Activated naive CD4-positive, alpha-beta T cell treated with anti-CD3 and anti-CD28 coated beads, Interleukin-2, amount 50 U/mL, for 24 hours (primary cell): ENCODE measurements at regions not wholly inside any gene's neighbourhood (a gene's known extent, or its start where the extent isn't known, plus 50 kb on each side); places are given as distances from the start of the nearest gene placed in this dataset.

Source experiments
- H3K27ac Mint-ChIP-seq: one replicate; pipeline ENCODE4 v1.8.0; 2021; ENCODE audit warnings: mild to moderate bottlenecking, mixed read lengths
- H3K27me3 Mint-ChIP-seq: one replicate; pipeline ENCODE4 v1.8.0; 2021; ENCODE audit warnings: mixed read lengths
- H3K36me3 Mint-ChIP-seq: one replicate; pipeline ENCODE4 v1.8.0; 2021; ENCODE audit warnings: mixed read lengths
- H3K4me1 Mint-ChIP-seq: one replicate; pipeline ENCODE4 v1.8.0; 2021; ENCODE audit warnings: mixed read lengths
- H3K4me3 Mint-ChIP-seq: one replicate; pipeline ENCODE4 v1.8.0; 2021; ENCODE audit warnings: mild to moderate bottlenecking, mixed read lengths
- H3K9me3 Mint-ChIP-seq: one replicate; pipeline ENCODE4 v1.8.0; 2021; ENCODE audit warnings: mixed read lengths

GRCh38 chr4:145324161-145324560, 143.8 kb upstream of the OTUD4 start:
- Mint-ChIP-seq H3K4me1 (no peaks in the 10 kb centered on the region), H3K4me3 (no peak overlapping the region), H3K9me3 (peaks cover 5% of the 10 kb centered on the region), H3K27ac (no peak overlapping the region), H3K27me3 (peaks cover 7% of the 10 kb centered on the region), H3K36me3 (no peaks in the 10 kb centered on the region)

- H3K36me3 Mint-ChIP-seq, result no peaks in the 10 kb centered on the region
- no peak overlapping the region for H3K27ac Mint-ChIP-seq
- peaks cover 4% of the 10 kb centered on the region for H3K27me3 Mint-ChIP-seq
- H3K4me1 Mint-ChIP-seq, result no peaks in the 10 kb centered on the region
- H3K9me3 Mint-ChIP-seq, result no peaks in the 10 kb centered on the region
- H3K4me3 Mint-ChIP-seq, result no peak overlapping the region
Observed at GRCh38 chr4:145320294-145320693, 139.9 kb upstream of the OTUD4 start.

GRCh38 chr4:145319751-145320150, 139.4 kb upstream of the OTUD4 start:
- Mint-ChIP-seq H3K4me1 (no peaks in the 10 kb centered on the region), H3K4me3 (no peak overlapping the region), H3K27me3 (peaks cover 4% of the 10 kb centered on the region), H3K36me3 (no peaks in the 10 kb centered on the region), H3K9me3 (no peaks in the 10 kb centered on the region), H3K27ac (no peak overlapping the region)

DNA sequence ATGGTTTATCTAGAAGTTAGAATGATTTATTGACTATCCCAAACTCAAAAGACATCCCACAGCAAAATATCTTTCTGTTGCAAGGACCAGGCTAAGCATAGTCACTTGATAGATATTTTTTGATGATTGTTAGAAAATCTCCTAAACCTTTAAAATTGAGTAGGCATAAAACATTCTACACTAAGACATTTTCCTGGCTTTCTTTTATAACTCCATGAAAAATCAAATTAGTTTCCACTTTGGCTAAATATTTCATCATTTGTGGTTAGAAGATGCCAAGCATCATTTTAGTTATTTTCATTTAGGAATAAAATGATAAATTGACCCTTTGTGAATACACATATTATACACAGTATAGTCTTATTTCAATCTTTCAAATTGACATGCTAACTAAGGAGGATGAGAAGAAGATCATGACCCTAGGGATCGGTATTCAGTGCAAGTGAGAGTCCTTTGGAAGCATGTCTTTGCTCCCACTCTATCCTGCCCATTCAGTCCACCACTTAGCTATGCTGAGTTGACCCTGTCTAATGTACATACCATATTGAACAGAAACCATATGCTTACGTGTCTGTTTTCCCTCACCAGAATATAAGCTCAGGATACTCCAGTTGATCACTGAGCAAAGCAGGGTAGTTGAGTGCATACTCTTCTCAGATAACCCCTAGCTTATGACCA, 136.6 kb upstream of the OTUD4 start:
- Mint-ChIP-seq H3K4me1 (no peaks in the 10 kb centered on the region), H3K27me3 (peaks cover 4% of the 10 kb centered on the region), H3K36me3 (no peaks in the 10 kb centered on the region), H3K9me3 (no peaks in the 10 kb centered on the region), H3K27ac (no peak overlapping the region), H3K4me3 (no peak overlapping the region)

DNA sequence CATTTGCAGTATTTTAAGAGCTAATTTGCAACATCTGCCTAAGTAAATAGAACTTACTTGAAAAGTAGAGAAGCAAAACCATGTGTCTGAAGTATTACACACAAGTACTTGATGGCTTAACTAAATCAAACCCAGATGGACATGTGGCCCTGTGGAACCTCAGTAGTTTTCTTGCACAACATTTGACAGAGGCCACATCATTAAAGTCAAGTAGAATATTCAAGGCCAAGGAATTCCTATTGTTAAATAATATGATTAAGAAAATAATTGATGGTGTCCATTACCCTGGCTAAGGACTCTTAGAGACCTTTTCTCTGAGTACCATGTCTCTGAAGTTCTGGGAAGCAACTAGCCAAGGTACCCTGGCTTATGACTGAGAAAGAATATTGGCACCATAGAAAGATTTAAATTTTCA, 135.4 kb upstream of the OTUD4 start:
- no peak overlapping the region for H3K4me3 Mint-ChIP-seq

DNA sequence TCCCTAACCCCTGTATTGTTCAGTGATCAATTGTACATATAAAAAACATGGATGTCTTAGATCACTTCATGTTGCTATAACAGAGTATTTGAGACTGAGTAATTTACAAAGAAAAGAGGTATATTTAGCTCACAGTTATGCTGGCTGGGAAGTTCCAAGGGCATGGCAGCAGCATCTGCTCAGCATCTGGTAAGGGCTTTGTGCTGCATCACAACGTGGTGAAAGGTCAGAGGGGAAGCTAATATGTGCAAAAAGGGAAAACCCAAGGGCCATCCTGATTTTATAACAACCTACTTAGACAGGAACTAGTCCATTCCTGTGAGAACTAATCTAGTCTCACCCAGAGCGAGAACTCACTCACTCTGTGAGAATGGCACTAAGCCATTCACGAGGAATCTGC, 128.2 kb upstream of the OTUD4 start:
- Mint-ChIP-seq H3K27me3 (peaks cover 6% of the 10 kb centered on the region), H3K27ac (no peak overlapping the region), H3K4me3 (no peak overlapping the region)

More for the DNA sequence above, 135.4 kb upstream of the OTUD4 start:
- H3K36me3 Mint-ChIP-seq, result no peaks in the 10 kb centered on the region
- peaks cover 4% of the 10 kb centered on the region for H3K27me3 Mint-ChIP-seq
- H3K27ac Mint-ChIP-seq, result no peak overlapping the region
- peaks cover 4% of the 10 kb centered on the region for H3K4me1 Mint-ChIP-seq
- no peaks in the 10 kb centered on the region for H3K9me3 Mint-ChIP-seq

GRCh38 chr4:145307763-145308430, 127.5 kb upstream of the OTUD4 start:
- H3K9me3 Mint-ChIP-seq, result peaks cover 4% of the 10 kb centered on the region
- H3K27ac Mint-ChIP-seq, result no peak overlapping the region
- peaks cover 28% of the 10 kb centered on the region for H3K4me1 Mint-ChIP-seq
- H3K36me3 Mint-ChIP-seq, result no peaks in the 10 kb centered on the region
- no peak overlapping the region for H3K4me3 Mint-ChIP-seq
- H3K27me3 Mint-ChIP-seq, result peaks cover 6% of the 10 kb centered on the region

More for the DNA sequence above, 128.2 kb upstream of the OTUD4 start:
- Mint-ChIP-seq H3K9me3 (peaks cover 4% of the 10 kb centered on the region), H3K36me3 (no peaks in the 10 kb centered on the region), H3K4me1 (peaks cover 28% of the 10 kb centered on the region)

DNA sequence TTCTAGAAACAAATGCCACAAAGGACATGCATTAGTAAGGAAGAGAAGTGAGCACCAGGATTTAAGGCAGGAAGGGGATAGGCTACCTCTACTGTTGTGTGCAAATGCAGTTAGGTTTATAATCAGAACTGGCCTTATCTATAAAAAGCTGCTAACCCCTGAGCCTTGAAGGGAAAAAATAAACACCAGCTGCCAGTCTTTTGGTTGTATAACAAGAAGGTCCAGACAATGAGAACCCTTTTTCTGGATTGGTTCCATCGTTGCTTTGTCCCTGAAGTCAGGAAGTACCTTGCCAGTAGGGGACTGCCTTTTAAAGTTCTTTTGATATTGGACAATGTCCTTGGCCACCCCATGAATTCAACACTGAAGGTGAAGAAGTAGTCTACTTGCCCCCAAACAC, 126.7 kb upstream of the OTUD4 start:
- H3K27ac Mint-ChIP-seq, result no peak overlapping the region
- peaks cover 28% of the 10 kb centered on the region for H3K4me1 Mint-ChIP-seq
- H3K36me3 Mint-ChIP-seq, result no peaks in the 10 kb centered on the region
- no peak overlapping the region for H3K4me3 Mint-ChIP-seq
- H3K27me3 Mint-ChIP-seq, result peaks cover 6% of the 10 kb centered on the region
- H3K9me3 Mint-ChIP-seq, result peaks cover 4% of the 10 kb centered on the region

GRCh38 chr4:145302725-145303124, 122.3 kb upstream of the OTUD4 start:
- H3K9me3 Mint-ChIP-seq, result no peaks in the 10 kb centered on the region
- no peak overlapping the region for H3K27ac Mint-ChIP-seq
- H3K27me3 Mint-ChIP-seq, result peaks cover 3% of the 10 kb centered on the region
- no peak overlapping the region for H3K4me3 Mint-ChIP-seq
- peaks cover 22% of the 10 kb centered on the region for H3K4me1 Mint-ChIP-seq
- H3K36me3 Mint-ChIP-seq, result no peaks in the 10 kb centered on the region

GRCh38 chr4:145301386-145302080, 121.1 kb upstream of the OTUD4 start:
- Mint-ChIP-seq H3K9me3 (no peaks in the 10 kb centered on the region), H3K4me3 (no peak overlapping the region), H3K27ac (no peak overlapping the region), H3K4me1 (peaks cover 17% of the 10 kb centered on the region), H3K36me3 (no peaks in the 10 kb centered on the region), H3K27me3 (peaks cover 8% of the 10 kb centered on the region)

DNA sequence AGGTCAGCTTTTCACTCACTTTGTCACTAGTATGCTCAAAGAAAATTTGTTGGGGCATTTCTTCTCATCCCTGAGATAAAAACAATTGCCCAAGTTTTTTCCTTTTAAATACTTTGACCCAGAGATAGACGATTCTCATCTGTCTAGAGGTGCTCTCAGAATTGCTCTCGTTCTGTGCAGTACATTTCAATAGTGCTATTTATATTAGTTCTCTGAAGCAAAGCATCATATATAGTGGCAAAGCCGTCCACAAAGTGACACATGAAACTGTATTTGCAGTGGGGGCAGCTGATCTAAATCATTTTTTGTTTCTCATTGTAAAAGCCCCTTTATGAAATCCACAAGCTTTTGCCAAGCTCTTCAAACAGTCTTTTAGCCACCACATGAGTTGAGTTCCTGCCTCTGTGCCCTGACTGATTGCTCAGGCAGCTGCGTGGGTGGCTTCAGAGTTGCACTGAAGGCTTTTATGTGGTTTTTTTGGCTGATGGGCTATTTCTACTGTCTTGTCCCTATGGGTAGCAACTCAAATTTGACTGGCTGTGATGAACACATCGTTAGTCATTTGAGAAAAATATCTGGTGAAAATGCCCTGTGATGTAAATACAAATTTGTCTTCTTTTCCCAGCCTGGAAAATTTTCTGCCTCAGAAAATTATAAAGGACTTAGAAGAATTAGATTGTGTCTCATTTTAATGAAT, 119.1 kb upstream of the OTUD4 start:
- Mint-ChIP-seq H3K27ac (peak overlapping the region; percentile 46), H3K27me3 (peaks cover 7% of the 10 kb centered on the region), H3K4me1 (peaks cover 17% of the 10 kb centered on the region), H3K4me3 (peak overlapping the region; percentile 13), H3K9me3 (no peaks in the 10 kb centered on the region), H3K36me3 (no peaks in the 10 kb centered on the region)

DNA sequence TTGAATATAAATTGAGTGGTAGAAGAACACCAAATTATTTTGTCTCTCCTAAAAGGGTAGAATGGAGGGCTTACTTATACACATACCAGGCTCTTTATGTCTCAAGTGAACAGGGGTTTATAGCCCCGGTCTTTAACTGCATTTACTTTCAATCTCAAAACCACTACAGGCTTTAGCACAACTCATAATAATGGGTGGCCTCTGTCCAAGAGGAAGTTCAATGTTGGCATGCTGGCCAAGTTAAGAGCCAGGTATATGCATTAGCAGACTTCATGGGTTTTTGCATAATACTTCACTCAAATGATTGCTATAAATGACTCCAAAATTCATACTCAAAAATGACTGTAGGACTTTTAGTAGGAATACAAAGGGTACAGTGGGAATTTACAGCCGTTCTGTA, 118.5 kb upstream of the OTUD4 start:
- Mint-ChIP-seq H3K27me3 (peaks cover 8% of the 10 kb centered on the region), H3K9me3 (no peaks in the 10 kb centered on the region), H3K4me1 (peaks cover 17% of the 10 kb centered on the region), H3K4me3 (no peak overlapping the region), H3K27ac (no peak overlapping the region), H3K36me3 (no peaks in the 10 kb centered on the region)

GRCh38 chr4:145297556-145297955, 117.2 kb upstream of the OTUD4 start:
- H3K4me3 Mint-ChIP-seq, result no peak overlapping the region
- no peaks in the 10 kb centered on the region for H3K9me3 Mint-ChIP-seq
- no peak overlapping the region for H3K27ac Mint-ChIP-seq
- H3K27me3 Mint-ChIP-seq, result peaks cover 8% of the 10 kb centered on the region
- H3K4me1 Mint-ChIP-seq, result peaks cover 17% of the 10 kb centered on the region
- no peaks in the 10 kb centered on the region for H3K36me3 Mint-ChIP-seq

- H3K4me3 Mint-ChIP-seq, result no peak overlapping the region
- peaks cover 12% of the 10 kb centered on the region for H3K27me3 Mint-ChIP-seq
- peaks cover 17% of the 10 kb centered on the region for H3K4me1 Mint-ChIP-seq
- no peaks in the 10 kb centered on the region for H3K36me3 Mint-ChIP-seq
- H3K27ac Mint-ChIP-seq, result no peak overlapping the region
- H3K9me3 Mint-ChIP-seq, result no peaks in the 10 kb centered on the region
Observed at GRCh38 chr4:145295547-145295946, 115.2 kb upstream of the OTUD4 start.

DNA sequence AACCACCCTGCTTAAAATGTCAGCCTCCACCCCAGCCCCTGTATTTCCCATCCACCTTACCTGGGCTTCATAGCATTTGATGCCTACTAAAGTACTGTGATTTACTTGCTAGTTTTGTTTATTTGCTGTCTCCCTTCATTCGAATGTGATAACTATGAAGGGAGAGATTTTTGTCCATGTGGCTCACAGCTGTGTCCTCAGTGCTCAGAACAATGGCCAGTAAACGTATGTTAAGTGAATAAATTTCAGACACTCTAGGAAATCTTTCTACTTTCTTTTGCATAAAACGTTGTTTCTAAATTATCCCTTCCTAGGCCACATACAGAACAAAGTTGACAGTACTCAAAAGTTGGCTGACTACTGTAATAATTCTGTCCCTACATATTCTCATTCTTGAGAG, 114.7 kb upstream of the OTUD4 start:
- no peaks in the 10 kb centered on the region for H3K9me3 Mint-ChIP-seq
- no peaks in the 10 kb centered on the region for H3K36me3 Mint-ChIP-seq
- peaks cover 12% of the 10 kb centered on the region for H3K27me3 Mint-ChIP-seq
- H3K27ac Mint-ChIP-seq, result peak overlapping the region; percentile 6
- peaks cover 13% of the 10 kb centered on the region for H3K4me1 Mint-ChIP-seq
- no peak overlapping the region for H3K4me3 Mint-ChIP-seq

DNA sequence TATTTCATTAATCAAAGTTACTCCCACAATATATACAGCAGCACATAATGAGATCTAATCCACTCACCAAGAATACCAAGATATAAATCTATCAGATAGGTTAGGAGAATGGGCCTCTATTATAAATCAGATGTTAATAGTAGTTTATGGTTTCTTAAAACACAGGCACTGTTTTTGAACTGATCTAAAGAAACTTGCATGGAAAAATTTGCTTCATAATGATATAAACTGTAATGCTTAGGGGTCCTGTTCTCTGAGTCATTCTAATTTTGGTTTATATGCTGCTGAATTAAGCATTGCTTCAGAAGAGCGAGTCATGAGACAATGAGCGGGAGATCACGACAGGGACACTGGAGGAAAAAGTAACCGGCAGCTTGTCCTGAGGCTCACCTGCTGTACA, 113.3 kb upstream of the OTUD4 start:
- H3K4me1 Mint-ChIP-seq, result no peaks in the 10 kb centered on the region
- no peaks in the 10 kb centered on the region for H3K36me3 Mint-ChIP-seq
- H3K9me3 Mint-ChIP-seq, result no peaks in the 10 kb centered on the region
- peaks cover 11% of the 10 kb centered on the region for H3K27me3 Mint-ChIP-seq
- H3K4me3 Mint-ChIP-seq, result no peak overlapping the region
- no peak overlapping the region for H3K27ac Mint-ChIP-seq
